ENCODE measurements at regions not wholly inside any gene's neighbourhood (a gene's known extent, or its start where the extent isn't known, plus 50 kb on each side); places are given as distances from the start of the nearest gene placed in this dataset.
"Not testable (repeated sequence)": the region's sequence is repeated elsewhere in the genome, so short reads cannot be mapped to it uniquely, and the experiment has no call there.

DNA sequence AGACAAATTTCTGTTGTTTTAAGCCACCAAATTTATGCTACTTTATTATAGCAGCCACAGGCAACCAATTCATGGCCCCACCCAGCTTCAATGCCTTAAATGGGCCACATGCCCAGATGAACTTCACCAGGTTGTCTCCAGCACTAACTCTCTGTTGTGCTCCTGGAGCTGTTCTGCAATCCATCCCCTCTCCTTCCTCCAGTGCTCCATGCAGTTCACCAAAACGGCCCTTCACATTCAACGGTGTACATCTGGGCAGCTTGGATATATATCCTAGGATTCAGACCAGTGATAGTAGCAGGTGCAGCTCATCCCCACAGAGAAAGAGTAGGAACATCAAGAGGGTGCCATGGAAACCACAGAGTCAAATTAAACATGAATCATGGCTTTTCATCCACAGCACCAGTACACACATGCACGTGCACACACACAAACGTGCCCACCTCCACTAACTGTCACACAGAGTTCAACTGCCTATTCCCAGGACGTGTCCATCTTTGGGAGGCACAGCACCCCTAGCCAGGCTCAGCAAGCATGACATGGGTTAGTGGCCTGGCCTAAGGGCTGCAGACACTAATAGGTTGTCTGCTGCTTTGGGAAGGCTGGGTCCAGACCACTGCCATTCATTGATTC lies 134.5 kb downstream of the MED10 start:
- no peaks in the 10 kb centered on the region for H3K27me3 Mint-ChIP-seq (ENCODE audit: low read depth)
- H3K4me1 Mint-ChIP-seq = peaks cover 5% of the 10 kb centered on the region
- CTCF ChIA-PET = no interaction called here
- H3K27ac Mint-ChIP-seq = no peak overlapping the region
- TF ChIP-seq FOXJ3 (CRISPR knock-in tag; IDR thresholded peaks at IDR 0.05; ENCODE audit: borderline replicate concordance) = no peak
- H3K4me3 Mint-ChIP-seq = no peak overlapping the region
- POLR2A ChIA-PET = no interaction called here
- no peaks in the 10 kb centered on the region; the same call in 1 of the 2 replicates for H3K36me3 Mint-ChIP-seq
- peaks cover 29% of the 10 kb centered on the region for H3K9me3 Mint-ChIP-seq
- no peak for DNase-seq (ENCODE audit: low spot score)
- no peak for ATAC-seq

DNA sequence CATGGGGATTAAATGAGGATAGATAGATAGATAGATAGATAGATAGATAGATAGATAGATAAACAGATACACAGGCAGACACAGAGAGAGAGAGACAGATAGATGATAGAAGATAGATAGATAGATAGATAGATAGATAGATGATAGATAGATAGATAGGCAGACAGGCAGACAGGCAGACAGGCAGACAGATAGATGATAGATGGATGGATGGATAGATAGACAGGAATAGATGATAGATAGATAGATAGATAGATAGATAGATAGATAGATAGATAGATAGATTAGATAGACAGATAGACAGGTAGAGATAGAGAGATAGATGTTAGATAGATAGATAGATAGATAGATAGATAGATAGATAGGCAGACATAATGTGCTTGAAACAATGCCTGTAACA lies 137.3 kb downstream of the MED10 start:
- DNase-seq (ENCODE audit: low spot score); H3K27me3 Mint-ChIP-seq (ENCODE audit: low read depth); CTCF ChIA-PET; H3K36me3 Mint-ChIP-seq; H3K27ac Mint-ChIP-seq; POLR2A ChIA-PET; H3K4me3 Mint-ChIP-seq; ATAC-seq; H3K4me1 Mint-ChIP-seq: not testable (repeated sequence)
- H3K9me3 Mint-ChIP-seq = peaks cover 31% of the 10 kb centered on the region

DNA sequence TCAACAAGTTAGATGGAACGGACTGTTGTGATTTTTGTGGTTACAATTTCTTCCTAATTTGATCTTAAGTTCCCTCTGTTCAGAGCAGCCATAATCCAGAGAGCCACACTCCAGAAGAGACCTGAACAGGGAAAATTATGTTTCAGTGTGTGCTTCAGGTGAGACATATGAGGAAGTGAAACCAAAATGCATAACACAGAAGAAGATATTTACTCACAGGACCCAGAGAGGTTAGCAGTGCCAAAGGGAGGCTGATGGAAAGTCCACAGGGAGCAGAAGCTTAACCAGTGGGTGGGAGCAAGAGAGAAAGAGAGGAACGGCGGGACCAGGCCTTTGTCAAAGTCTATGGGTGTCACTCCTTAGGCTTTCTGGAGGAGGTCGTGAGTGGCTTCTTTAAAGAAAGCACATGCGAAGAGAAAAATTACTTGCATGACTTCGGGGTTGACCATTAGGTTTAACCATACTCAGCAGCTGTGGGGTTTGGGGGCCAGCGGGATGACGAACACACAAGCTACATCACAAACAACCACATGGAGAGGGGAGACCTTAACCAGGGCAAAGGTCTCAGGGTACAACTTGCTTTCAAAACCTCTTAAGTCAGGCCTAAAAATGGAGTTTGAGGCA lies 141.4 kb downstream of the MED10 start:
- CTCF ChIA-PET = no interaction called here
- Mint-ChIP-seq H3K27me3 (ENCODE audit: low read depth) (peaks cover 5% of the 10 kb centered on the region; the same call in 1 of the 2 replicates), H3K9me3 (peaks cover 28% of the 10 kb centered on the region), H3K4me3 (no peak overlapping the region), H3K36me3 (no peaks in the 10 kb centered on the region; the same call in 1 of the 2 replicates), H3K4me1 (peaks cover 4% of the 10 kb centered on the region), H3K27ac (no peak overlapping the region)
- TF ChIP-seq, protein P1, sequence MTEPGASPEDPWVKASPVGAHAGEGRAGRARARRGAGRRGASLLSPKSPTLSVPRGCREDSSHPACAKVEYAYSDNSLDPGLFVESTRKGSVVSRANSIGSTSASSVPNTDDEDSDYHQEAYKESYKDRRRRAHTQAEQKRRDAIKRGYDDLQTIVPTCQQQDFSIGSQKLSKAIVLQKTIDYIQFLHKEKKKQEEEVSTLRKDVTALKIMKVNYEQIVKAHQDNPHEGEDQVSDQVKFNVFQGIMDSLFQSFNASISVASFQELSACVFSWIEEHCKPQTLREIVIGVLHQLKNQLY (CRISPR knock-in tag; IDR thresholded peaks at IDR 0.05) = no peak
- no peak for TF ChIP-seq NFYB (CRISPR knock-in tag; conservative IDR thresholded peaks at IDR 0.05; ENCODE audit: low read depth)
- no peak for TF ChIP-seq NR1H2 (CRISPR knock-in tag; IDR thresholded peaks at IDR 0.05)
- TF ChIP-seq, protein P2, sequence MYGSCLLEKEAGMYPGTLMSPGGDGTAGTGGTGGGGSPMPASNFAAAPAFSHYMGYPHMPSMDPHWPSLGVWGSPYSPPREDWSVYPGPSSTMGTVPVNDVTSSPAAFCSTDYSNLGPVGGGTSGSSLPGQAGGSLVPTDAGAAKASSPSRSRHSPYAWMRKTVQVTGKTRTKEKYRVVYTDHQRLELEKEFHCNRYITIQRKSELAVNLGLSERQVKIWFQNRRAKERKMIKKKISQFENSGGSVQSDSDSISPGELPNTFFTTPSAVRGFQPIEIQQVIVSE (CRISPR knock-in tag; IDR thresholded peaks at IDR 0.05; ENCODE audit: borderline replicate concordance) = no peak
- TF ChIP-seq ZNF423 (CRISPR knock-in tag; IDR thresholded peaks at IDR 0.05) = 0 out of 2 replicates have a peak, but pooled peaks have one; percentile 19
- ATAC-seq = no peak
- DNase-seq (ENCODE audit: low spot score) = no peak
- POLR2A ChIA-PET = no interaction called here

DNA sequence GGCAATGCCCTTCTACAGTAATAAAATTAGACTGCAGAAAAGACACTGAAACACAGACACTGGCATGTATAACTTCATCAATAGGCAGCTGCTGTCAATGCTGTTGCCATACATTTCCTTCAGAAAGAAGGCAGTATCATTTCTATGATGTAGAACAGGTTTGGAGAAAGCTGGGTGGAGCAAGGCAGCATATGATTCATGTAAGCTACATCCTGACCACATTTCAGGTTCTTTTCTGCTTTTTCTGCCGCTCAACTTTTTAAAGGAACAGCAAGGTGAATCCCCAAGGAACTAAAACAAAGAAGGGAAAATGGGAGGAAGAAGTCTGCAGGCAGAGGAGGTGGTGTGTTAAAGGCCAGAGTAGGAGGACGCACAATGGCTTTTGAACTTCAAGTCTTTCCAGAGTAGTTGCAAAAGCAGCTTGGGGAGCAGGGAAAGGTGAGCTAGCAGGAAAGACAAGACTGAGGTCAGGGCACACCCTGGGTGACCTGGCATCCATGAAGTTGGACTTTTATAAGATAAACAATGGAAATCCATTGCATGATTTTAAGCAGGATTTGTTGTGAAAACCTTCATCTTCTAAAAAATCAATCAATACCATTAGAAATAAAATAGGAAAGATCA lies 142.1 kb downstream of the MED10 start:
- Mint-ChIP-seq H3K4me1 (peaks cover 4% of the 10 kb centered on the region), H3K9me3 (peaks cover 23% of the 10 kb centered on the region), H3K36me3 (no peaks in the 10 kb centered on the region; the same call in 1 of the 2 replicates), H3K4me3 (no peak overlapping the region), H3K27me3 (ENCODE audit: low read depth) (peaks cover 5% of the 10 kb centered on the region; the same call in 1 of the 2 replicates), H3K27ac (no peak overlapping the region)
- ChIA-PET CTCF (no interaction called here), POLR2A (no interaction called here)
- DNase-seq (ENCODE audit: low spot score) = no peak
- TF ChIP-seq, protein P3, sequence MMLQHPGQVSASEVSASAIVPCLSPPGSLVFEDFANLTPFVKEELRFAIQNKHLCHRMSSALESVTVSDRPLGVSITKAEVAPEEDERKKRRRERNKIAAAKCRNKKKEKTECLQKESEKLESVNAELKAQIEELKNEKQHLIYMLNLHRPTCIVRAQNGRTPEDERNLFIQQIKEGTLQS (CRISPR knock-in tag; conservative IDR thresholded peaks at IDR 0.05) = no peak
- TF ChIP-seq NR2C2 (CRISPR knock-in tag; IDR thresholded peaks at IDR 0.05) (no peak), EMX1 (CRISPR knock-in tag; IDR thresholded peaks at IDR 0.05) (no peak), ZNF232 (CRISPR knock-in tag; IDR thresholded peaks at IDR 0.05) (no peak), FOXK1 (CRISPR knock-in tag; IDR thresholded peaks at IDR 0.05) (no peak), FOXP1 (CRISPR knock-in tag; IDR thresholded peaks at IDR 0.05; ENCODE audit: borderline replicate concordance) (no peak), KAT7 (CRISPR knock-in tag; IDR thresholded peaks at IDR 0.05; ENCODE audit: borderline replicate concordance) (no peak), ETV6 (CRISPR knock-in tag; IDR thresholded peaks at IDR 0.05) (no peak), CREM (CRISPR knock-in tag; IDR thresholded peaks at IDR 0.05) (no peak)
- TF ChIP-seq, protein P4, sequence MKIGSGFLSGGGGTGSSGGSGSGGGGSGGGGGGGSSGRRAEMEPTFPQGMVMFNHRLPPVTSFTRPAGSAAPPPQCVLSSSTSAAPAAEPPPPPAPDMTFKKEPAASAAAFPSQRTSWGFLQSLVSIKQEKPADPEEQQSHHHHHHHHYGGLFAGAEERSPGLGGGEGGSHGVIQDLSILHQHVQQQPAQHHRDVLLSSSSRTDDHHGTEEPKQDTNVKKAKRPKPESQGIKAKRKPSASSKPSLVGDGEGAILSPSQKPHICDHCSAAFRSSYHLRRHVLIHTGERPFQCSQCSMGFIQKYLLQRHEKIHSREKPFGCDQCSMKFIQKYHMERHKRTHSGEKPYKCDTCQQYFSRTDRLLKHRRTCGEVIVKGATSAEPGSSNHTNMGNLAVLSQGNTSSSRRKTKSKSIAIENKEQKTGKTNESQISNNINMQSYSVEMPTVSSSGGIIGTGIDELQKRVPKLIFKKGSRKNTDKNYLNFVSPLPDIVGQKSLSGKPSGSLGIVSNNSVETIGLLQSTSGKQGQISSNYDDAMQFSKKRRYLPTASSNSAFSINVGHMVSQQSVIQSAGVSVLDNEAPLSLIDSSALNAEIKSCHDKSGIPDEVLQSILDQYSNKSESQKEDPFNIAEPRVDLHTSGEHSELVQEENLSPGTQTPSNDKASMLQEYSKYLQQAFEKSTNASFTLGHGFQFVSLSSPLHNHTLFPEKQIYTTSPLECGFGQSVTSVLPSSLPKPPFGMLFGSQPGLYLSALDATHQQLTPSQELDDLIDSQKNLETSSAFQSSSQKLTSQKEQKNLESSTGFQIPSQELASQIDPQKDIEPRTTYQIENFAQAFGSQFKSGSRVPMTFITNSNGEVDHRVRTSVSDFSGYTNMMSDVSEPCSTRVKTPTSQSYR (CRISPR knock-in tag; IDR thresholded peaks at IDR 0.05) = no peak
- ATAC-seq = no peak
